ENCODE measurements at regions not wholly inside any gene's neighbourhood (a gene's known extent, or its start where the extent isn't known, plus 50 kb on each side); places are given as distances from the start of the nearest gene placed in this dataset.

DNA sequence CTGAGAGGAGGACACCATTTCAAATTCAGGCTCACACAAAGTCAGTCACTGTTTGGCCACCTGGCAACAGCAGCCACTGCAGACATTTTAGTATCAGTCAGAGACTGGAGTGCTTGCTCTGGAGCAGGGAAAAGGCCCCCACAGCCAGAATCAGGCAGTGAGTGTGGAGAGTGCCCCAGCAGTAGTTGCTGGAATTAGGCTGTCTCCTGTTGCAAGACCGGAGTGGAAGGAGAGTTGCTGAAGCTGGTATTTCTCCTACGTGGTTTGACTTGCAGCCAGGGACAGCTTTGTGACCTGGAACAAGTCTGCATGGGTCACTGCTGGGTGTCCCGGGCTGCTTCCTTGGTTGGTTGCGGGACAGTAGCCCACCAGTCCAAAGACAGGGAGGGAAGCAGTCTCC is 78.4 kb upstream of the TMEM168 start:
- H3K4me1 ChIP-seq (ENCODE audit: insufficient read depth) = peaks cover 7% of the 10 kb centered on the region; the same call in 1 of the 2 replicates
- H2AFZ ChIP-seq = no peak overlapping the region
- Mint-ChIP-seq H3K4me3 (no peak overlapping the region), H3K27ac (no peak overlapping the region), H3K9me3 (peaks cover 13% of the 10 kb centered on the region; the same call in 2 of the 3 replicates), H3K36me3 (ENCODE audit: low read depth) (peaks cover 13% of the 10 kb centered on the region; the same call in 2 of the 3 replicates), H3K4me1 (peaks cover 13% of the 10 kb centered on the region), H3K27me3 (ENCODE audit: insufficient read depth, low read depth, poor library complexity) (peaks cover 4% of the 10 kb centered on the region)
- ATAC-seq (no peak; the same call in 2 of the 3 replicates), DNase-seq (ENCODE audit: low spot score) (no peak)
- no peaks in the 10 kb centered on the region for H3K27me3 ChIP-seq (ENCODE audit: insufficient read depth)
- no peaks in the 10 kb centered on the region; the same call in 1 of the 2 replicates for H4K20me1 ChIP-seq (replicated peaks; ENCODE audit: insufficient read depth)
- H3K36me3 ChIP-seq (ENCODE audit: insufficient read depth) = no peaks in the 10 kb centered on the region
- H3K4me3 ChIP-seq = no peak overlapping the region
- H3K27ac ChIP-seq (ENCODE audit: low read depth) = no peak overlapping the region
- no peaks in the 10 kb centered on the region for H3F3A ChIP-seq (replicated peaks; ENCODE audit: low read depth)
- TF ChIP-seq JUNB (IDR thresholded peaks at IDR 0.05; ENCODE audit: unreplicated experiment) = no peak
- TF ChIP-seq, protein P1, sequence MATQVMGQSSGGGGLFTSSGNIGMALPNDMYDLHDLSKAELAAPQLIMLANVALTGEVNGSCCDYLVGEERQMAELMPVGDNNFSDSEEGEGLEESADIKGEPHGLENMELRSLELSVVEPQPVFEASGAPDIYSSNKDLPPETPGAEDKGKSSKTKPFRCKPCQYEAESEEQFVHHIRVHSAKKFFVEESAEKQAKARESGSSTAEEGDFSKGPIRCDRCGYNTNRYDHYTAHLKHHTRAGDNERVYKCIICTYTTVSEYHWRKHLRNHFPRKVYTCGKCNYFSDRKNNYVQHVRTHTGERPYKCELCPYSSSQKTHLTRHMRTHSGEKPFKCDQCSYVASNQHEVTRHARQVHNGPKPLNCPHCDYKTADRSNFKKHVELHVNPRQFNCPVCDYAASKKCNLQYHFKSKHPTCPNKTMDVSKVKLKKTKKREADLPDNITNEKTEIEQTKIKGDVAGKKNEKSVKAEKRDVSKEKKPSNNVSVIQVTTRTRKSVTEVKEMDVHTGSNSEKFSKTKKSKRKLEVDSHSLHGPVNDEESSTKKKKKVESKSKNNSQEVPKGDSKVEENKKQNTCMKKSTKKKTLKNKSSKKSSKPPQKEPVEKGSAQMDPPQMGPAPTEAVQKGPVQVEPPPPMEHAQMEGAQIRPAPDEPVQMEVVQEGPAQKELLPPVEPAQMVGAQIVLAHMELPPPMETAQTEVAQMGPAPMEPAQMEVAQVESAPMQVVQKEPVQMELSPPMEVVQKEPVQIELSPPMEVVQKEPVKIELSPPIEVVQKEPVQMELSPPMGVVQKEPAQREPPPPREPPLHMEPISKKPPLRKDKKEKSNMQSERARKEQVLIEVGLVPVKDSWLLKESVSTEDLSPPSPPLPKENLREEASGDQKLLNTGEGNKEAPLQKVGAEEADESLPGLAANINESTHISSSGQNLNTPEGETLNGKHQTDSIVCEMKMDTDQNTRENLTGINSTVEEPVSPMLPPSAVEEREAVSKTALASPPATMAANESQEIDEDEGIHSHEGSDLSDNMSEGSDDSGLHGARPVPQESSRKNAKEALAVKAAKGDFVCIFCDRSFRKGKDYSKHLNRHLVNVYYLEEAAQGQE (IDR thresholded peaks at IDR 0.05; ENCODE audit: unreplicated experiment) = no peak
- H3K9me2 ChIP-seq (ENCODE audit: insufficient read depth) = no peaks in the 10 kb centered on the region
- H3K4me2 ChIP-seq = no peak overlapping the region
- peaks cover 22% of the 10 kb centered on the region for H3K79me2 ChIP-seq (replicated peaks; ENCODE audit: insufficient read depth)

DNA sequence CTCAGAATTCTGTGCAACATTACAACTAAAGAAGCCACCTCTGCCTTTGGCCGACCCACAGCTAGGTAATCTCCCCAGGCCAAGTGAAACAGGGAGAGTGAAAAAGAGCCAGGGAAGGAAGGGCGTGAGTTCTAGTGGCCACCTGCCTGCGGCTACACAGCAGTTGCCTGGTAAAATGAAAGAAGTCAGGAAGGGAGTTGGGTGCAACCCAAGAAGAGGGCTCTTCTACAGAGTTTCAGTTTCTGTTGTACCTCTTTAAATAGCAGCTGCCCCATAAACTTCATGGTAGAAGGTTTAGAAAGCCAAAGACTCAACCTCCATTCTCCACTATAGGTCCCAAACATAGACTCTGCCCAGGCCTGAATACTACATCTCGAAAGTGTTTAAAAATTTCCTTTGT is 76.2 kb upstream of the TMEM168 start:
- peaks cover 13% of the 10 kb centered on the region for H3K4me1 Mint-ChIP-seq
- no peaks in the 10 kb centered on the region for H3K9me2 ChIP-seq (ENCODE audit: insufficient read depth)

DNA sequence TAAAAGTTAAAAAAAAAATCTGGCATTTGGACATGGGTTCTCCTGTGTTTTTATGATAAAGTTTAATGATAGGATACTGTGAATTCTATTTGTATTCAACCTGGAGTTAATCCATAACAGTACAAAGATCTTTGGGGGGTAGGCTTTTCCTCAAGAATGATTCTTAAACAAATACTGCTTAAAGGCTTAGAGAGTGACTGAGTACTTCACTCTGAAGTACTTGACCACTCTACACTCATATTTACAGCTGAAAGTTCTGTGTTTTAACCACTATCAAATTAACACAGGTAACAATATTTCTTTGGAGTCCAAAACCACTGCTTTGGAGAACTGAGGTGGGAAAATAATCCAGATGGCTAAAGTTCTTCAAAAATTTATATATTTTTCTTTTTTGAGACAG is 74.2 kb upstream of the TMEM168 start:
- H3K4me2 ChIP-seq = no peak overlapping the region
- no peaks in the 10 kb centered on the region for H3K27me3 ChIP-seq (ENCODE audit: insufficient read depth)
- Mint-ChIP-seq H3K27ac (no peak overlapping the region), H3K4me3 (no peak overlapping the region), H3K36me3 (ENCODE audit: low read depth) (peaks cover 13% of the 10 kb centered on the region; the same call in 2 of the 3 replicates), H3K27me3 (ENCODE audit: insufficient read depth, low read depth, poor library complexity) (peaks cover 6% of the 10 kb centered on the region), H3K4me1 (peaks cover 2% of the 10 kb centered on the region; the same call in 2 of the 3 replicates), H3K9me3 (peaks cover 12% of the 10 kb centered on the region; the same call in 2 of the 3 replicates)
- no peaks in the 10 kb centered on the region for H3K9me2 ChIP-seq (ENCODE audit: insufficient read depth)
- no peak overlapping the region for H3K4me3 ChIP-seq
- DNase-seq (ENCODE audit: low spot score) (no peak), ATAC-seq (no peak)
- H3K36me3 ChIP-seq (ENCODE audit: insufficient read depth) = no peaks in the 10 kb centered on the region
- no peak overlapping the region for H2AFZ ChIP-seq
- no peaks in the 10 kb centered on the region; the same call in 1 of the 2 replicates for H4K20me1 ChIP-seq (replicated peaks; ENCODE audit: insufficient read depth)
- no peaks in the 10 kb centered on the region for H3F3A ChIP-seq (replicated peaks; ENCODE audit: low read depth)
- H3K79me2 ChIP-seq (replicated peaks; ENCODE audit: insufficient read depth) = peaks cover 3% of the 10 kb centered on the region; the same call in 1 of the 2 replicates
- no peak overlapping the region for H3K27ac ChIP-seq (ENCODE audit: low read depth)
- peaks cover 1% of the 10 kb centered on the region; the same call in 1 of the 2 replicates for H3K4me1 ChIP-seq (ENCODE audit: insufficient read depth)
- TF ChIP-seq, protein P2, sequence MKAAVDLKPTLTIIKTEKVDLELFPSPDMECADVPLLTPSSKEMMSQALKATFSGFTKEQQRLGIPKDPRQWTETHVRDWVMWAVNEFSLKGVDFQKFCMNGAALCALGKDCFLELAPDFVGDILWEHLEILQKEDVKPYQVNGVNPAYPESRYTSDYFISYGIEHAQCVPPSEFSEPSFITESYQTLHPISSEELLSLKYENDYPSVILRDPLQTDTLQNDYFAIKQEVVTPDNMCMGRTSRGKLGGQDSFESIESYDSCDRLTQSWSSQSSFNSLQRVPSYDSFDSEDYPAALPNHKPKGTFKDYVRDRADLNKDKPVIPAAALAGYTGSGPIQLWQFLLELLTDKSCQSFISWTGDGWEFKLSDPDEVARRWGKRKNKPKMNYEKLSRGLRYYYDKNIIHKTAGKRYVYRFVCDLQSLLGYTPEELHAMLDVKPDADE (IDR thresholded peaks at IDR 0.05) = no peak
- TF ChIP-seq JUNB (IDR thresholded peaks at IDR 0.05; ENCODE audit: unreplicated experiment) (no peak), ZNF114 (CRISPR knock-in tag; IDR thresholded peaks at IDR 0.05) (no peak)

More for the DNA sequence above, 76.2 kb upstream of the TMEM168 start:
- Histone ChIP-seq H3K4me2 (no peak overlapping the region), H3K27me3 (ENCODE audit: insufficient read depth) (no peaks in the 10 kb centered on the region), H2AFZ (no peak overlapping the region), H3K36me3 (ENCODE audit: insufficient read depth) (no peaks in the 10 kb centered on the region), H3K79me2 (replicated peaks; ENCODE audit: insufficient read depth) (peaks cover 13% of the 10 kb centered on the region), H4K20me1 (replicated peaks; ENCODE audit: insufficient read depth) (no peaks in the 10 kb centered on the region; the same call in 1 of the 2 replicates), H3K4me3 (no peak overlapping the region), H3F3A (replicated peaks; ENCODE audit: low read depth) (no peaks in the 10 kb centered on the region), H3K4me1 (ENCODE audit: insufficient read depth) (peaks cover 7% of the 10 kb centered on the region; the same call in 1 of the 2 replicates), H3K27ac (ENCODE audit: low read depth) (no peak overlapping the region)
- Mint-ChIP-seq H3K9me3 (peaks cover 13% of the 10 kb centered on the region; the same call in 2 of the 3 replicates), H3K27ac (no peak overlapping the region), H3K36me3 (ENCODE audit: low read depth) (peaks cover 13% of the 10 kb centered on the region; the same call in 2 of the 3 replicates), H3K27me3 (ENCODE audit: insufficient read depth, low read depth, poor library complexity) (peaks cover 6% of the 10 kb centered on the region), H3K4me3 (no peak overlapping the region)
- no peak for TF ChIP-seq JUNB (IDR thresholded peaks at IDR 0.05; ENCODE audit: unreplicated experiment)
- no peak for ATAC-seq
- DNase-seq (ENCODE audit: low spot score) = no peak

Data from GM23338 (cell line).